OCI-LY7 (cell line): ENCODE measurements at regions not wholly inside any gene's neighbourhood (a gene's known extent, or its start where the extent isn't known, plus 50 kb on each side); places are given as distances from the start of the nearest gene placed in this dataset.

Experiments
- BruUV-seq: library from RNA; stranded (reverse); fragments of 400-500 nt; replicated peaks from 2 replicates; lab custom pipeline; 2021; lab: Mats Ljungman, UMichigan
- CTCF ChIA-PET: fragments of 300-600 bp; sonication (Branson Sonifier 250); formaldehyde crosslinking; loops from one replicate; lab custom pipeline; 2022; ENCODE audit warnings: antibody characterized with exemption; ENCODE audit not compliant: unreplicated experiment; lab: Charles Lee
- POLR2A ChIA-PET: fragments of 300-600 bp; sonication (Branson Sonifier 250); formaldehyde crosslinking; loops from one replicate; lab custom pipeline; 2022; ENCODE audit warnings: antibody characterized with exemption; lab: Charles Lee
- DNase-seq: peaks from one replicate; pipeline ENCODE4 v3.0.0-alpha.2; 2015; ENCODE audit warnings: low spot score
- H2AFZ ChIP-seq: fragments of 200-600 bp; sonication (generic), shearing (Covaris generic); 2 replicates; pipeline ENCODE4 v1.6.1; 2014; ENCODE audit warnings: mild to moderate bottlenecking, antibody characterized with exemption, low read length, moderate library complexity
- H3K27ac ChIP-seq: fragments of 200-600 bp; sonication (generic); 2 replicates; pipeline ENCODE4 v1.5.1; 2014; ENCODE audit warnings: mixed run types, low read depth, mild to moderate bottlenecking, moderate library complexity, low read length, inconsistent platforms; ENCODE audit not compliant: poor library complexity, severe bottlenecking
- H3K36me3 ChIP-seq: fragments of 200-600 bp; sonication (generic); 2 replicates; pipeline ENCODE4 v1.6.1; 2014; ENCODE audit warnings: mild to moderate bottlenecking, antibody characterized with exemption, low read length, moderate library complexity, mixed read lengths; ENCODE audit not compliant: insufficient read depth
- H3K4me1 ChIP-seq: fragments of 200-600 bp; sonication (generic); 2 replicates; pipeline ENCODE4 v1.5.1; 2014; ENCODE audit warnings: mild to moderate bottlenecking, low read length; ENCODE audit not compliant: insufficient read depth, poor library complexity, severe bottlenecking
- H3K4me2 ChIP-seq: fragments of 200-600 bp; sonication (generic); 2 replicates; pipeline ENCODE4 v1.6.1; 2014; ENCODE audit warnings: mild to moderate bottlenecking, low read length
- H3K4me3 ChIP-seq: fragments of 200-600 bp; sonication (generic); 2 replicates; pipeline ENCODE4 v1.5.1; 2014; ENCODE audit warnings: mild to moderate bottlenecking, low read depth, low read length; ENCODE audit not compliant: poor library complexity, severe bottlenecking
- H3K79me2 ChIP-seq: fragments of 200-600 bp; sonication (generic); 2 replicates; pipeline ENCODE4 v1.6.1; 2016; ENCODE audit warnings: low read depth, mild to moderate bottlenecking, low read length, moderate library complexity, mixed read lengths; ENCODE audit not compliant: insufficient read depth
- H3K9me2 ChIP-seq: fragments of 200-600 bp; sonication (generic); 2 replicates; pipeline ENCODE4 v1.6.1; 2016; ENCODE audit warnings: mild to moderate bottlenecking, low read length, mixed read lengths; ENCODE audit not compliant: insufficient read depth
- H3K9me3 ChIP-seq: fragments of 200-600 bp; sonication (generic); 2 replicates; pipeline ENCODE4 v1.6.1; 2014; ENCODE audit warnings: mild to moderate bottlenecking, mixed run types, low read length, mixed read lengths
- H4K20me1 ChIP-seq: fragments of 200-600 bp; sonication (generic); 2 replicates; pipeline ENCODE4 v1.6.1; 2014; ENCODE audit warnings: mild to moderate bottlenecking, antibody characterized with exemption, low read length, moderate library complexity, mixed read lengths; ENCODE audit not compliant: insufficient read depth
- CTCF ChIP-seq: fragments of 200-600 bp; sonication (generic); conservative IDR thresholded peaks from 2 replicates; pipeline ENCODE4 v1.5.1; 2014; ENCODE audit warnings: mild to moderate bottlenecking, antibody characterized with exemption, low read length, moderate library complexity, mixed read lengths
- EZH2phosphoT487 ChIP-seq: fragments of 200-600 bp; sonication (generic); IDR thresholded peaks from 2 replicates; pipeline ENCODE4 v1.6.1; 2018; ENCODE audit warnings: low read depth, borderline replicate concordance, mild to moderate bottlenecking, mixed run types, antibody characterized with exemption, low read length, moderate library complexity, mixed read lengths
- intact Hi-C: fragments of 100-400 bp; cut with micrococcal nuclease; formaldehyde crosslinking; loops from one replicate; pipeline ENCODE4 v1.10.0; 2022; ENCODE audit not compliant: unreplicated experiment

- DNase-seq, result no peak
- Histone ChIP-seq H3K4me3 (no peak overlapping the region), H3K4me2 (no peak overlapping the region), H3K36me3 (no peaks in the 10 kb centered on the region), H3K9me3 (no peaks in the 10 kb centered on the region), H4K20me1 (no peaks in the 10 kb centered on the region), H3K79me2 (no peaks in the 10 kb centered on the region), H2AFZ (no peak overlapping the region), H3K9me2 (no peaks in the 10 kb centered on the region), H3K4me1 (no peaks in the 10 kb centered on the region), H3K27ac (no peak overlapping the region)
- TF ChIP-seq CTCF (no peak), EZH2phosphoT487 (no peak)
- CTCF ChIA-PET, result no interaction called here
- intact Hi-C loops, result no loop called here
- POLR2A ChIA-PET, result interaction anchor here (0.5 kb wide), 2 partner anchors 340 to 1468 kb away, joined by 3 read pairs; no protein-coding TSS in a partner anchor
- BruUV-seq, result no TSS peak
Observed at GRCh38 chr2:16203069-16203468, 262.7 kb downstream of the MYCN start.

DNA sequence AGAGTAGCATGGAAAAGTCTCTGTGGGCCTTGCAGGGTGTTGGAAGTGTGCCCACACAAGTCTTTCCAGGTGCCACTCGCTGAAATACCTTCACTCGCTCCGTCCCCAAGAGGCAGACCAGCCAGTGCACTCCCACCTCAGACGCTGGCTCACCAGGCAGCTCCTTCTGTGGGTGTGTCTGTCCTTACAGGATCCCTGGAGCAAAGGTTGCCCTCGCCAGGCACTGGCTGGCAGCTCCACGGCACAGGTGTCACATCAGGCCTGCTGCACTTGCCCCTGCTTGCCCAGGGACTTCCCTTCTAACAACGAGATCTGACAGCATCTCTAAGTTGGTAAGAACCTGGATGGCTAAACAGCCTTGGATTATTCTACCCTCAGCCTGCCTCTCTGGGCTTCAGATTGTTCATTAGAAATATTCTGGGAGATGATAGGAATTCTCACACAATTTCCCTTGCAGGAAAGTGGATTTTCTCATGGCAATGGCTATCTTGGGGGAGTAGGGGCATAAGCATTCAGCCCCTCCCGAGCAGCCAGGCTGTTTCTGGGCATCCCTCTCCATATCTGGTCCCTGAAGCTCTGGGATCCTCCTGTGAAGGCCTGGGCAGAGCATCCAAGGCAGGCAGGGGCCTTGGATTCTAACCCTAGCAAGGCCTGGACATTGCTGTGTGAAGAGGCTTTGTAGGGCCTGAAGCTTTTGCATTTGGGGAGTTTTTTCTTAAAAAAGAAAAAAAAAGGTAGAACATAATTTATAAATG lies 262.1 kb downstream of the MYCN start:
- H4K20me1 ChIP-seq, result no peaks in the 10 kb centered on the region
- no peaks in the 10 kb centered on the region for H3K9me2 ChIP-seq
- POLR2A ChIA-PET, result interaction anchor here (0.5 kb wide), 1 partner anchor 340 kb away, joined by 3 read pairs; no protein-coding TSS in a partner anchor
- TF ChIP-seq EZH2phosphoT487 (no peak), CTCF (no peak)
- BruUV-seq, result no TSS peak
- H3K79me2 ChIP-seq, result no peaks in the 10 kb centered on the region
- H3K27ac ChIP-seq, result no peak overlapping the region
- H3K4me2 ChIP-seq, result no peak overlapping the region
- H3K4me1 ChIP-seq, result no peaks in the 10 kb centered on the region
- H3K9me3 ChIP-seq, result no peaks in the 10 kb centered on the region
- DNase-seq, result no peak
- H2AFZ ChIP-seq, result no peak overlapping the region
- CTCF ChIA-PET, result no interaction called here
- intact Hi-C loops, result no loop called here
- no peak overlapping the region for H3K4me3 ChIP-seq
- no peaks in the 10 kb centered on the region for H3K36me3 ChIP-seq

GRCh38 chr2:16201848-16202247 lies 261.5 kb downstream of the MYCN start:
- CTCF ChIA-PET, result no interaction called here
- H3K9me3 ChIP-seq, result no peaks in the 10 kb centered on the region

More at GRCh38 chr2:16201848-16202247, 261.5 kb downstream of the MYCN start:
- Histone ChIP-seq H3K27ac (no peak overlapping the region), H3K4me2 (no peak overlapping the region), H4K20me1 (no peaks in the 10 kb centered on the region), H3K79me2 (no peaks in the 10 kb centered on the region), H3K36me3 (no peaks in the 10 kb centered on the region), H3K9me2 (no peaks in the 10 kb centered on the region), H3K4me3 (no peak overlapping the region), H2AFZ (no peak overlapping the region), H3K4me1 (no peaks in the 10 kb centered on the region)
- intact Hi-C loops, result no loop called here
- no peak for TF ChIP-seq CTCF
- TF ChIP-seq EZH2phosphoT487, result no peak
- POLR2A ChIA-PET, result no interaction called here
- DNase-seq, result no peak
- no TSS peak for BruUV-seq
